HL-60 (cell line): ENCODE measurements at regions not wholly inside any gene's neighbourhood (a gene's known extent, or its start where the extent isn't known, plus 50 kb on each side); places are given as distances from the start of the nearest gene placed in this dataset.

Source experiments
- CTCF ChIP-seq: IDR thresholded peaks from one replicate; pipeline ENCODE4 v1.5.1; 2011; ENCODE audit warnings: low read length, control low read depth, inconsistent platforms; ENCODE audit not compliant: insufficient read depth
- GABPA ChIP-seq: IDR thresholded peaks from 2 replicates; pipeline ENCODE4 v1.6.1; 2012; ENCODE audit warnings: low read depth
- POLR2AphosphoS5 ChIP-seq: IDR thresholded peaks from 2 replicates; pipeline ENCODE4 v1.6.1; 2012; ENCODE audit warnings: low read depth
- REST ChIP-seq: IDR thresholded peaks from 2 replicates; pipeline ENCODE4 v1.6.1; 2012; ENCODE audit warnings: low read depth; ENCODE audit not compliant: insufficient replicate concordance

GRCh38 chr3:113088616-113089015 lies 97.8 kb downstream of the GTPBP8 start:
- TF ChIP-seq REST, result no peak
- no peak for TF ChIP-seq CTCF
- TF ChIP-seq GABPA, result no peak
- no peak for TF ChIP-seq POLR2AphosphoS5
